A549 (cell line): ENCODE measurements at regions not wholly inside any gene's neighbourhood (a gene's known extent, or its start where the extent isn't known, plus 50 kb on each side); places are given as distances from the start of the nearest gene placed in this dataset.

ENCODE experiments used
- ATAC-seq, 2 experiments: fragments of 200-7000 bp in 1 of 2; fragments of >200 bp in 1 of 2; cut with Nextera tagmentation in 1 of 2; cut with Tn5 transposase in 1 of 2; 3 replicates each; pipeline versions ENCODE4 v1.8.0 to v1.9.1; 2018 to 2020; ENCODE audit warnings: mild to moderate bottlenecking in 1 of 2, moderate library complexity in 1 of 2
- CTCF ChIA-PET: fragments of 300-600 bp; sonication (Branson Sonifier 250); formaldehyde crosslinking; extraction: SDS; loops from one replicate; lab custom pipeline; 2021; ENCODE audit warnings: antibody characterized with exemption, inconsistent platforms; lab: Yijun Ruan, JAX
- POLR2A ChIA-PET: fragments of 350-600 bp; formaldehyde crosslinking; extraction: SDS; loops from one replicate; lab custom pipeline; 2021; ENCODE audit warnings: antibody characterized with exemption, inconsistent platforms; lab: Yijun Ruan, JAX
- DNase-seq, 2 experiments: peaks; one replicate each; pipeline versions ENCODE4 v3.0.0 to v3.0.0-alpha.2; 2011 to 2016; ENCODE audit warnings: low read depth in 1 of 2, low spot score in 1 of 2
- FAIRE-seq: peaks from 2 replicates; lab custom pipeline; 2011; peaks lifted over from hg19 to GRCh38; lab: Jason Lieb, UNC
- H3K27ac ChIP-seq, 2 experiments: fragments of >200 bp; sonication (Bioruptor Twin); formaldehyde crosslinking; 3 replicates each; pipeline ENCODE4 v1.5.1; 2016 to 2017
- H3K4me1 ChIP-seq: fragments of >200 bp; sonication (Bioruptor Twin); formaldehyde crosslinking; 3 replicates; pipeline ENCODE4 v1.6.1; 2016
- H3K4me2 ChIP-seq: fragments of >200 bp; sonication (Bioruptor Twin); formaldehyde crosslinking; 3 replicates; pipeline ENCODE4 v1.6.1; 2016
- H3K4me3 ChIP-seq: fragments of >200 bp; sonication (Bioruptor Twin); formaldehyde crosslinking; 3 replicates; pipeline ENCODE4 v1.5.1; 2016
- H3K9me3 ChIP-seq: fragments of >200 bp; sonication (Bioruptor Twin); formaldehyde crosslinking; 3 replicates; pipeline ENCODE4 v1.6.1; 2016
- BHLHE40 ChIP-seq: IDR thresholded peaks from 2 replicates; pipeline ENCODE4 v1.6.1; 2012; ENCODE audit warnings: low read depth, low read length, inconsistent platforms
- CBX2 ChIP-seq: fragments of 200-600 bp; sonication (generic); IDR thresholded peaks from 2 replicates; pipeline ENCODE4 v1.6.1; 2016; ENCODE audit warnings: low read depth, mild to moderate bottlenecking, borderline replicate concordance
- CHD2 ChIP-seq: fragments of 150-350 bp; IDR thresholded peaks from 2 replicates; pipeline ENCODE4 v1.6.1; 2014; ENCODE audit warnings: low read length; ENCODE audit not compliant: partially characterized antibody
- EHF ChIP-seq: fragments of 250-450 bp; sonication (Bioruptor Pico); IDR thresholded peaks from 2 replicates; pipeline ENCODE4 v1.5.0; 2020; ENCODE audit warnings: mild to moderate bottlenecking
- ESRRA ChIP-seq: fragments of 150-350 bp; IDR thresholded peaks from 2 replicates; pipeline ENCODE4 v1.6.1; 2014; ENCODE audit warnings: mild to moderate bottlenecking, low read length, borderline replicate concordance
- FOSB ChIP-seq: fragments of 250-450 bp; sonication (Bioruptor Pico); IDR thresholded peaks from 2 replicates; pipeline ENCODE4 v1.5.0; 2020; ENCODE audit warnings: mild to moderate bottlenecking, moderate library complexity
- FOSL2 ChIP-seq, 2 experiments: fragments of 450-650 bp in 1 of 2; fragments of >200 bp in 1 of 2; sonication (Bioruptor Twin) in 1 of 2; formaldehyde crosslinking; IDR thresholded peaks; 2 replicates each; pipeline versions ENCODE4 v1.5.0 to v1.6.1; 2016 to 2020; ENCODE audit warnings: mild to moderate bottlenecking in 1 of 2, moderate library complexity in 1 of 2
- HDAC2 ChIP-seq: fragments of 200-600 bp; sonication (generic); IDR thresholded peaks from 2 replicates; pipeline ENCODE4 v1.6.1; 2016
- HES2 ChIP-seq: fragments of >200 bp; sonication (Bioruptor Twin); formaldehyde crosslinking; IDR thresholded peaks from 2 replicates; pipeline ENCODE4 v1.6.1; 2016
- HEYL ChIP-seq: fragments of 250-450 bp; sonication (Bioruptor Pico); IDR thresholded peaks from 2 replicates; pipeline ENCODE4 v1.8.0; 2021; ENCODE audit warnings: mild to moderate bottlenecking, moderate library complexity
- HOXB13 ChIP-seq: fragments of 250-450 bp; sonication (Bioruptor Pico); IDR thresholded peaks from 2 replicates; pipeline ENCODE4 v1.5.0; 2020; ENCODE audit warnings: low read depth, mild to moderate bottlenecking, moderate library complexity
- HOXB5 ChIP-seq: fragments of 250-450 bp; sonication (Bioruptor Pico); IDR thresholded peaks from 2 replicates; pipeline ENCODE4 v1.5.0; 2020; ENCODE audit warnings: mild to moderate bottlenecking, moderate library complexity
- JUN ChIP-seq, 2 experiments: fragments of >200 bp; sonication (Bioruptor Twin); formaldehyde crosslinking; IDR thresholded peaks; 2 replicates in 1 of 2; 3 replicates in 1 of 2; pipeline ENCODE4 v1.6.1; 2016 to 2017
- KDM1A ChIP-seq: fragments of 200-600 bp; sonication (generic); IDR thresholded peaks from 2 replicates; pipeline ENCODE4 v1.6.1; 2016; ENCODE audit warnings: low read depth, mild to moderate bottlenecking
- MAFK ChIP-seq: fragments of 450-650 bp; IDR thresholded peaks from 2 replicates; pipeline ENCODE4 v1.6.1; 2014; ENCODE audit not compliant: partially characterized antibody
- PBX3 ChIP-seq: IDR thresholded peaks from 2 replicates; pipeline ENCODE4 v1.6.1; 2012
- RARB ChIP-seq: fragments of 250-450 bp; sonication (Bioruptor Pico); IDR thresholded peaks from 2 replicates; pipeline ENCODE4 v1.8.0; 2021; ENCODE audit warnings: mild to moderate bottlenecking, moderate library complexity
- RFX5 ChIP-seq: fragments of 450-650 bp; IDR thresholded peaks from 2 replicates; pipeline ENCODE4 v1.7.1; 2014; ENCODE audit warnings: antibody characterized with exemption, mild to moderate bottlenecking, moderate library complexity
- RNF2 ChIP-seq: fragments of 200-600 bp; sonication (generic); IDR thresholded peaks from 2 replicates; pipeline ENCODE4 v1.6.1; 2016; ENCODE audit warnings: low read depth, mild to moderate bottlenecking, antibody characterized with exemption, moderate library complexity, borderline replicate concordance
- SMC3 ChIP-seq: fragments of >200 bp; sonication (Bioruptor Twin); formaldehyde crosslinking; IDR thresholded peaks from 3 replicates; pipeline ENCODE4 v1.6.1; 2018; ENCODE audit warnings: inconsistent platforms
- ZC3H11A ChIP-seq: fragments of 450-650 bp; IDR thresholded peaks from 2 replicates; pipeline ENCODE4 v1.6.1; 2014; ENCODE audit warnings: antibody characterized with exemption, mild to moderate bottlenecking
- ZFP36 ChIP-seq: fragments of 450-650 bp; IDR thresholded peaks from 2 replicates; pipeline ENCODE4 v1.6.1; 2014; ENCODE audit warnings: borderline replicate concordance; ENCODE audit not compliant: partially characterized antibody
- ZNF302 ChIP-seq: fragments of 250-450 bp; sonication (Bioruptor Pico); IDR thresholded peaks from 2 replicates; pipeline ENCODE4 v1.9.0; 2021; ENCODE audit warnings: inconsistent platforms, mild to moderate bottlenecking, moderate library complexity
- WGBS: methylation state at CpG from one replicate; pipeline ENCODE4 v1.1.6; 2017; ENCODE audit errors: missing lambda C conversion rate; 5-methylcytosine and 5-hydroxymethylcytosine counted together
- TF ChIP-seq, protein P1 (sequence below): fragments of >200 bp; sonication (Bioruptor Twin); formaldehyde crosslinking; IDR thresholded peaks from 3 replicates; pipeline ENCODE4 v1.5.1; 2016
- TF ChIP-seq, protein P2 (sequence below): fragments of >200 bp; sonication (Bioruptor Twin); formaldehyde crosslinking; IDR thresholded peaks from 3 replicates; pipeline ENCODE4 v1.6.1; 2016
- TF ChIP-seq, protein P3 (sequence below): IDR thresholded peaks from 2 replicates; pipeline ENCODE4 v1.6.1; 2012; ENCODE audit warnings: low read depth, borderline replicate concordance

DNA sequence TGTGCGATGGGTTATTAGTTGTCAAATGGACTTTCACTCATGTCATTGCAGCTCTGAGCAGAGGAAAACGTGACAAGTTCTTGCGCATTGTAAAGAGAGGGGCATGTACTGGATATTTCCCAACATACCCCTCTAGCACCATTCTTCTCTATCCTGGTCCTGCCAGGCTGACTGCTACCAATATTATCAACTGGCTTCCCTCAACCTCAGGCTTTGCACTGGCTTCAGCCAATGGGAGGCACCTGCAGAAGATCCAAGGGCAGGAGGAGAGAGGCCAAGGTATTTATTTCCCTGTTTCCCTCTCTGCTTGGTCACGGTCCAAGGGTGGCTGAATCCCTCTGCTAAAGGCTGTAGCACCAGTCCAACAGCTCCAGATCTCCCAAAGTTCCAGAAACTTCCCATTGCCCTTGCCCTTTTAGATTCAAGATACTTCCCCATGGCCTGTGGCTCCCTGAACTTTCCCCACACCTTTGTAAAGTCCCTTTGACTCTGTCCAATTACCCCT is 175.6 kb upstream of the NECTIN1 start:
- DNase-seq (no peak), ATAC-seq (no peak), FAIRE-seq (no peak)
- Histone ChIP-seq H3K4me2 (no peak overlapping the region), H3K27ac (no peak overlapping the region), H3K9me3 (no peaks in the 10 kb centered on the region), H3K4me1 (no peaks in the 10 kb centered on the region), H3K4me3 (no peak overlapping the region)
- TF ChIP-seq MAFK (no peak), HEYL (no peak), EHF (no peak), KDM1A (no peak), RNF2 (no peak), HOXB13 (no peak), RARB (CRISPR knock-in tag) (no peak), HDAC2 (no peak), RFX5 (no peak), CBX2 (no peak), SMC3 (no peak), ESRRA (no peak), JUN (IDR thresholded peaks at IDR 0.05) (no peak)
- TF ChIP-seq, protein P1, sequence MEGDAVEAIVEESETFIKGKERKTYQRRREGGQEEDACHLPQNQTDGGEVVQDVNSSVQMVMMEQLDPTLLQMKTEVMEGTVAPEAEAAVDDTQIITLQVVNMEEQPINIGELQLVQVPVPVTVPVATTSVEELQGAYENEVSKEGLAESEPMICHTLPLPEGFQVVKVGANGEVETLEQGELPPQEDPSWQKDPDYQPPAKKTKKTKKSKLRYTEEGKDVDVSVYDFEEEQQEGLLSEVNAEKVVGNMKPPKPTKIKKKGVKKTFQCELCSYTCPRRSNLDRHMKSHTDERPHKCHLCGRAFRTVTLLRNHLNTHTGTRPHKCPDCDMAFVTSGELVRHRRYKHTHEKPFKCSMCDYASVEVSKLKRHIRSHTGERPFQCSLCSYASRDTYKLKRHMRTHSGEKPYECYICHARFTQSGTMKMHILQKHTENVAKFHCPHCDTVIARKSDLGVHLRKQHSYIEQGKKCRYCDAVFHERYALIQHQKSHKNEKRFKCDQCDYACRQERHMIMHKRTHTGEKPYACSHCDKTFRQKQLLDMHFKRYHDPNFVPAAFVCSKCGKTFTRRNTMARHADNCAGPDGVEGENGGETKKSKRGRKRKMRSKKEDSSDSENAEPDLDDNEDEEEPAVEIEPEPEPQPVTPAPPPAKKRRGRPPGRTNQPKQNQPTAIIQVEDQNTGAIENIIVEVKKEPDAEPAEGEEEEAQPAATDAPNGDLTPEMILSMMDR, result no peak
- TF ChIP-seq, protein P2, sequence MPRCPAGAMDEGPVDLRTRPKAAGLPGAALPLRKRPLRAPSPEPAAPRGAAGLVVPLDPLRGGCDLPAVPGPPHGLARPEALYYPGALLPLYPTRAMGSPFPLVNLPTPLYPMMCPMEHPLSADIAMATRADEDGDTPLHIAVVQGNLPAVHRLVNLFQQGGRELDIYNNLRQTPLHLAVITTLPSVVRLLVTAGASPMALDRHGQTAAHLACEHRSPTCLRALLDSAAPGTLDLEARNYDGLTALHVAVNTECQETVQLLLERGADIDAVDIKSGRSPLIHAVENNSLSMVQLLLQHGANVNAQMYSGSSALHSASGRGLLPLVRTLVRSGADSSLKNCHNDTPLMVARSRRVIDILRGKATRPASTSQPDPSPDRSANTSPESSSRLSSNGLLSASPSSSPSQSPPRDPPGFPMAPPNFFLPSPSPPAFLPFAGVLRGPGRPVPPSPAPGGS, result no peak
- WGBS, result 55% methylated on average over 4 of the region's 4 CpGs
- CTCF ChIA-PET, result interaction anchor here (1.1 to 1.9 kb wide), 2 partner anchors 14 to 82 kb away, joined by 3 to 6 read pairs; no protein-coding TSS in a partner anchor
- POLR2A ChIA-PET, result no interaction called here

GRCh38 chr11:119903821-119904220 is 174.8 kb upstream of the NECTIN1 start:
- ATAC-seq (no peak), DNase-seq (no peak), FAIRE-seq (no peak)
- Histone ChIP-seq H3K4me2 (no peak overlapping the region), H3K27ac (no peak overlapping the region), H3K4me3 (no peak overlapping the region), H3K9me3 (no peaks in the 10 kb centered on the region), H3K4me1 (no peaks in the 10 kb centered on the region)
- 44% methylated on average over 7 of the region's 8 CpGs for WGBS
- CTCF ChIA-PET, result interaction anchor here (1.9 kb wide), 1 partner anchor 13 kb away, joined by 6 read pairs; no protein-coding TSS in a partner anchor
- no peak for TF ChIP-seq HOXB5 (CRISPR knock-in tag)
- TF ChIP-seq FOSB (CRISPR knock-in tag), result no peak
- TF ChIP-seq ZFP36, result no peak
- TF ChIP-seq CHD2, result no peak
- TF ChIP-seq RFX5, result no peak
- TF ChIP-seq CBX2, result no peak
- no peak for TF ChIP-seq FOSL2 (IDR thresholded peaks at IDR 0.05)
- TF ChIP-seq FOSL2 (CRISPR knock-in tag; IDR thresholded peaks at IDR 0.05), result no peak
- TF ChIP-seq ZC3H11A, result no peak
- TF ChIP-seq HES2, result no peak
- TF ChIP-seq ZNF302 (CRISPR knock-in tag), result no peak
- no peak for TF ChIP-seq PBX3
- no peak for TF ChIP-seq BHLHE40
- TF ChIP-seq, protein P3, sequence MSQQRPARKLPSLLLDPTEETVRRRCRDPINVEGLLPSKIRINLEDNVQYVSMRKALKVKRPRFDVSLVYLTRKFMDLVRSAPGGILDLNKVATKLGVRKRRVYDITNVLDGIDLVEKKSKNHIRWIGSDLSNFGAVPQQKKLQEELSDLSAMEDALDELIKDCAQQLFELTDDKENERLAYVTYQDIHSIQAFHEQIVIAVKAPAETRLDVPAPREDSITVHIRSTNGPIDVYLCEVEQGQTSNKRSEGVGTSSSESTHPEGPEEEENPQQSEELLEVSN, result no peak
- POLR2A ChIA-PET, result no interaction called here
